ENCODE measurements at regions not wholly inside any gene's neighbourhood (a gene's known extent, or its start where the extent isn't known, plus 50 kb on each side); places are given as distances from the start of the nearest gene placed in this dataset.

DNA sequence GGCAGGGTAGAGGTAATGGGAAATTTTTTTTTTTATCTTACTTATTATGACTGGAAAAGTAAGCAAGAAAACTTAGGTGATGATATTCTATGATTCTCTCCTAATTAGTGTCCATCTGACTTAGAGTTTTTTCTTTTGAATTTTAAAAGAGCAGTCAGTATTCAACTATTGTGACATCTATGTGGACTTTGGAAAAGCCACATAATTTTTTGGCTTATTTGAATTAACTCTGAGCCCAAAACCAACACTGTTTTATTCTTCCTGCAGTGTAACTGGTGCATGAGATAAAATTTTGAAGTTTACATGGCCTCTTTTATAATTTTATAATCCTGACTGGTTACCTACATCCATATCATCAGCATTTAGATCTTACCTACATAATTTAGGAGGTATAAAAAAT lies 619.7 kb downstream of the EPM2A start:
- no peak for TF ChIP-seq ZNF384 (IDR thresholded peaks at IDR 0.05)
- no peak for TF ChIP-seq BHLHE40 (IDR thresholded peaks at IDR 0.05; ENCODE audit: borderline replicate concordance)
- TF ChIP-seq SP1 (IDR thresholded peaks at IDR 0.05), result no peak
- TF ChIP-seq FOXK2 (IDR thresholded peaks at IDR 0.05), result no peak
- no peak for TF ChIP-seq CTBP1 (IDR thresholded peaks at IDR 0.05; ENCODE audit: borderline replicate concordance)
- no peak for TF ChIP-seq NFRKB (IDR thresholded peaks at IDR 0.05)
- no peak for TF ChIP-seq HDGF (IDR thresholded peaks at IDR 0.05; ENCODE audit: borderline replicate concordance)
- TF ChIP-seq FOXA1 (IDR thresholded peaks at IDR 0.05), result no peak
- TF ChIP-seq FOXM1 (IDR thresholded peaks at IDR 0.05; ENCODE audit: borderline replicate concordance), result no peak
- no peak for TF ChIP-seq TARDBP (IDR thresholded peaks at IDR 0.05)
- no peak for TF ChIP-seq SUZ12 (IDR thresholded peaks at IDR 0.05)
- TF ChIP-seq L3MBTL2 (conservative IDR thresholded peaks at IDR 0.05), result no peak
